ENCODE measurements at regions not wholly inside any gene's neighbourhood (a gene's known extent, or its start where the extent isn't known, plus 50 kb on each side); places are given as distances from the start of the nearest gene placed in this dataset.

- no peak overlapping the region for H3K4me2 ChIP-seq (ENCODE audit: low read length)
- H3K9ac ChIP-seq (ENCODE audit: low read length): no peak overlapping the region
- no peaks in the 10 kb centered on the region for H3K79me2 ChIP-seq (ENCODE audit: insufficient read depth, low read length)
- no peaks in the 10 kb centered on the region for H3K27me3 ChIP-seq (ENCODE audit: insufficient read depth, low read length)
- H3K4me1 ChIP-seq (ENCODE audit: insufficient read depth, low read length, severe bottlenecking): no peaks in the 10 kb centered on the region
- no peaks in the 10 kb centered on the region for H4K20me1 ChIP-seq (ENCODE audit: insufficient read depth, low read length)
- no peak overlapping the region for H2AFZ ChIP-seq (ENCODE audit: low read length)
- no peak overlapping the region for H3K4me3 ChIP-seq (ENCODE audit: low read depth, low read length, poor library complexity, severe bottlenecking)
- no peak overlapping the region for H3K27ac ChIP-seq (ENCODE audit: low read depth, low read length, poor library complexity, severe bottlenecking)
- no peaks in the 10 kb centered on the region for H3F3A ChIP-seq (ENCODE audit: insufficient read depth, low read length)
- TF ChIP-seq CTCF (IDR thresholded peaks at IDR 0.05; ENCODE audit: low read length) (no peak), EZH2 (IDR thresholded peaks at IDR 0.05; ENCODE audit: borderline replicate concordance, low read length) (no peak)
- no peaks in the 10 kb centered on the region for H3K9me2 ChIP-seq (ENCODE audit: low read depth, low read length)
- no peaks in the 10 kb centered on the region for H3K36me3 ChIP-seq (ENCODE audit: insufficient read depth, low read length)
- no peaks in the 10 kb centered on the region for H3K9me3 ChIP-seq (ENCODE audit: low read length)
These were observed 59.0 kb upstream of the SPATS2L start for GRCh38 chr2:200247494-200247893.

- H3F3A ChIP-seq (ENCODE audit: insufficient read depth, low read length): no peaks in the 10 kb centered on the region
- no peaks in the 10 kb centered on the region; the same call in 1 of the 2 replicates for H3K27me3 ChIP-seq (ENCODE audit: insufficient read depth, low read length)
- TF ChIP-seq CTCF (IDR thresholded peaks at IDR 0.05; ENCODE audit: low read length) (no peak), EZH2 (IDR thresholded peaks at IDR 0.05; ENCODE audit: borderline replicate concordance, low read length) (no peak)
- no peak overlapping the region for H3K4me3 ChIP-seq (ENCODE audit: low read depth, low read length, poor library complexity, severe bottlenecking)
- no peak overlapping the region for H2AFZ ChIP-seq (ENCODE audit: low read length)
- no peaks in the 10 kb centered on the region for H3K9me2 ChIP-seq (ENCODE audit: low read depth, low read length)
- no peak overlapping the region for H3K9ac ChIP-seq (ENCODE audit: low read length)
- H3K9me3 ChIP-seq (ENCODE audit: low read length): no peaks in the 10 kb centered on the region
- H3K4me2 ChIP-seq (ENCODE audit: low read length): no peak overlapping the region
- H3K27ac ChIP-seq (ENCODE audit: low read depth, low read length, poor library complexity, severe bottlenecking): no peak overlapping the region
- H3K36me3 ChIP-seq (ENCODE audit: insufficient read depth, low read length): no peaks in the 10 kb centered on the region
- H4K20me1 ChIP-seq (ENCODE audit: insufficient read depth, low read length): no peaks in the 10 kb centered on the region
- no peaks in the 10 kb centered on the region for H3K4me1 ChIP-seq (ENCODE audit: insufficient read depth, low read length, severe bottlenecking)
- H3K79me2 ChIP-seq (ENCODE audit: insufficient read depth, low read length): no peaks in the 10 kb centered on the region
These were observed 54.0 kb upstream of the SPATS2L start for GRCh38 chr2:200252265-200253067.

- Histone ChIP-seq H3K27me3 (ENCODE audit: insufficient read depth, low read length) (no peaks in the 10 kb centered on the region; the same call in 1 of the 2 replicates), H4K20me1 (ENCODE audit: insufficient read depth, low read length) (no peaks in the 10 kb centered on the region), H3K9ac (ENCODE audit: low read length) (no peak overlapping the region), H2AFZ (ENCODE audit: low read length) (no peak overlapping the region), H3F3A (ENCODE audit: insufficient read depth, low read length) (no peaks in the 10 kb centered on the region), H3K9me2 (ENCODE audit: low read depth, low read length) (no peaks in the 10 kb centered on the region), H3K27ac (ENCODE audit: low read depth, low read length, poor library complexity, severe bottlenecking) (no peak overlapping the region), H3K4me2 (ENCODE audit: low read length) (no peak overlapping the region), H3K4me3 (ENCODE audit: low read depth, low read length, poor library complexity, severe bottlenecking) (no peak overlapping the region), H3K9me3 (ENCODE audit: low read length) (no peaks in the 10 kb centered on the region), H3K4me1 (ENCODE audit: insufficient read depth, low read length, severe bottlenecking) (no peaks in the 10 kb centered on the region), H3K79me2 (ENCODE audit: insufficient read depth, low read length) (no peaks in the 10 kb centered on the region), H3K36me3 (ENCODE audit: insufficient read depth, low read length) (no peaks in the 10 kb centered on the region)
- TF ChIP-seq EZH2 (IDR thresholded peaks at IDR 0.05; ENCODE audit: borderline replicate concordance, low read length) (no peak), CTCF (IDR thresholded peaks at IDR 0.05; ENCODE audit: low read length) (no peak)
These were observed 52.9 kb upstream of the SPATS2L start for GRCh38 chr2:200253639-200254038.

Measured in OCI-LY1 (cell line).